Endothelial cell (in vitro differentiated cells): ENCODE measurements at regions not wholly inside any gene's neighbourhood (a gene's known extent, or its start where the extent isn't known, plus 50 kb on each side); places are given as distances from the start of the nearest gene placed in this dataset.

ENCODE experiments used
- DNase-seq: peaks from one replicate; pipeline ENCODE4 v3.0.0; 2021; ENCODE audit warnings: low spot score
- H3K27ac Mint-ChIP-seq: one replicate; pipeline ENCODE4 v1.8.0; 2021; ENCODE audit warnings: mixed read lengths, inconsistent platforms; ENCODE audit not compliant: unreplicated experiment
- H3K27me3 Mint-ChIP-seq: one replicate; pipeline ENCODE4 v1.8.0; 2021; ENCODE audit warnings: mild to moderate bottlenecking, moderate library complexity, mixed read lengths, inconsistent platforms; ENCODE audit not compliant: unreplicated experiment
- H3K36me3 Mint-ChIP-seq: one replicate; pipeline ENCODE4 v1.8.0; 2021; ENCODE audit warnings: mild to moderate bottlenecking, low read depth, mixed read lengths, inconsistent platforms; ENCODE audit not compliant: unreplicated experiment
- H3K4me1 Mint-ChIP-seq: one replicate; pipeline ENCODE4 v1.8.0; 2021; ENCODE audit warnings: mild to moderate bottlenecking, mixed read lengths, inconsistent platforms; ENCODE audit not compliant: unreplicated experiment
- H3K4me3 Mint-ChIP-seq: one replicate; pipeline ENCODE4 v1.8.0; 2021; ENCODE audit warnings: mild to moderate bottlenecking, mixed read lengths, inconsistent platforms; ENCODE audit not compliant: unreplicated experiment
- H3K9me3 Mint-ChIP-seq: one replicate; pipeline ENCODE4 v1.8.0; 2021; ENCODE audit warnings: mixed read lengths, inconsistent platforms; ENCODE audit not compliant: unreplicated experiment
- TF ChIP-seq, protein P1 (sequence below): fragments of 200-600 bp; sonication (generic); IDR thresholded peaks from one replicate; pipeline ENCODE4 v1.5.0; 2021; ENCODE audit warnings: antibody characterized with exemption; ENCODE audit not compliant: unreplicated experiment

DNA sequence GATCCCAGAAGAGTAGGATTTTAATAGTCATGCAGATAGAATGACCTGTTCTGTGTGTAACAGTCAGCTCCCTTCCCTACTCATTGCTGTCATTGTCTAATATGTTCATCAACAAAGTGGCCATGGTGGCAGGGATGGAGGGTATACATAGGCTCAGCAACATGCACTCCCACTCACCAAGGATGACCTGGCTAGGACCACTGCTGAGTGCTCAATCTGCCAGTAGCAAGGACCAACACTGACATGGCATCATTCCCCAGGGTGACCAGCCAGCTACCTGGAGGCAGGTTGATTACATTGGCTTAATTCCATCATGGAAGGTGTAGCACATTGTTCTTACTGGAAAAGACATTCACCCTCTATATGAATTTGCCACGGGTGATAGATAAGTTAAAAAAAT, 401.7 kb upstream of the CELF4 start:
- H3K4me1 Mint-ChIP-seq = no peaks in the 10 kb centered on the region
- H3K27me3 Mint-ChIP-seq = no peaks in the 10 kb centered on the region
- H3K36me3 Mint-ChIP-seq = no peaks in the 10 kb centered on the region
- TF ChIP-seq, protein P1, sequence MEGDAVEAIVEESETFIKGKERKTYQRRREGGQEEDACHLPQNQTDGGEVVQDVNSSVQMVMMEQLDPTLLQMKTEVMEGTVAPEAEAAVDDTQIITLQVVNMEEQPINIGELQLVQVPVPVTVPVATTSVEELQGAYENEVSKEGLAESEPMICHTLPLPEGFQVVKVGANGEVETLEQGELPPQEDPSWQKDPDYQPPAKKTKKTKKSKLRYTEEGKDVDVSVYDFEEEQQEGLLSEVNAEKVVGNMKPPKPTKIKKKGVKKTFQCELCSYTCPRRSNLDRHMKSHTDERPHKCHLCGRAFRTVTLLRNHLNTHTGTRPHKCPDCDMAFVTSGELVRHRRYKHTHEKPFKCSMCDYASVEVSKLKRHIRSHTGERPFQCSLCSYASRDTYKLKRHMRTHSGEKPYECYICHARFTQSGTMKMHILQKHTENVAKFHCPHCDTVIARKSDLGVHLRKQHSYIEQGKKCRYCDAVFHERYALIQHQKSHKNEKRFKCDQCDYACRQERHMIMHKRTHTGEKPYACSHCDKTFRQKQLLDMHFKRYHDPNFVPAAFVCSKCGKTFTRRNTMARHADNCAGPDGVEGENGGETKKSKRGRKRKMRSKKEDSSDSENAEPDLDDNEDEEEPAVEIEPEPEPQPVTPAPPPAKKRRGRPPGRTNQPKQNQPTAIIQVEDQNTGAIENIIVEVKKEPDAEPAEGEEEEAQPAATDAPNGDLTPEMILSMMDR = no peak
- no peak for DNase-seq
- H3K27ac Mint-ChIP-seq = no peak overlapping the region
- H3K4me3 Mint-ChIP-seq = no peak overlapping the region
- H3K9me3 Mint-ChIP-seq = no peaks in the 10 kb centered on the region

DNA sequence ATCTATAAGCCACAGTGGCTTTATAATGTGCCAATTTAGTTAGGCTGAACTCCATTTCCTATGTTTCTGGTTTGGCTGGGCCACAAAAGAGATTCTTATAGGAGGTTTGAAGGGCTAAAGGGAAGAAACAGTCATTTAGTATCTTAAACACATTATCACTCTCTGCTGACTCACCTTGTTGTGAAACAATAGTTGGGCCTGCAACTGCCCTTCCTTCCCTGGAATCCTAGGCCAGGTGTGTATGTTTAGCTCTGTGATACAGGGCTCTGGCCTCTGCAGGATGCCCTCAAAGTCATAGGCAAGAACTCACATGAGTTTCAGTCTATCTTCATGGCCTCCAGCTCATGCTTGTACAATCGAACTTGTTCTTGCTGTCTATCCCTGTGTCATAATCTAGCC, 400.0 kb upstream of the CELF4 start:
- peaks cover 5% of the 10 kb centered on the region for H3K27me3 Mint-ChIP-seq
- no peaks in the 10 kb centered on the region for H3K4me1 Mint-ChIP-seq
- H3K4me3 Mint-ChIP-seq = no peak overlapping the region
- no peak overlapping the region for H3K27ac Mint-ChIP-seq
- no peak for DNase-seq
- H3K36me3 Mint-ChIP-seq = no peaks in the 10 kb centered on the region
- TF ChIP-seq, protein P1 = no peak
- no peaks in the 10 kb centered on the region for H3K9me3 Mint-ChIP-seq

DNA sequence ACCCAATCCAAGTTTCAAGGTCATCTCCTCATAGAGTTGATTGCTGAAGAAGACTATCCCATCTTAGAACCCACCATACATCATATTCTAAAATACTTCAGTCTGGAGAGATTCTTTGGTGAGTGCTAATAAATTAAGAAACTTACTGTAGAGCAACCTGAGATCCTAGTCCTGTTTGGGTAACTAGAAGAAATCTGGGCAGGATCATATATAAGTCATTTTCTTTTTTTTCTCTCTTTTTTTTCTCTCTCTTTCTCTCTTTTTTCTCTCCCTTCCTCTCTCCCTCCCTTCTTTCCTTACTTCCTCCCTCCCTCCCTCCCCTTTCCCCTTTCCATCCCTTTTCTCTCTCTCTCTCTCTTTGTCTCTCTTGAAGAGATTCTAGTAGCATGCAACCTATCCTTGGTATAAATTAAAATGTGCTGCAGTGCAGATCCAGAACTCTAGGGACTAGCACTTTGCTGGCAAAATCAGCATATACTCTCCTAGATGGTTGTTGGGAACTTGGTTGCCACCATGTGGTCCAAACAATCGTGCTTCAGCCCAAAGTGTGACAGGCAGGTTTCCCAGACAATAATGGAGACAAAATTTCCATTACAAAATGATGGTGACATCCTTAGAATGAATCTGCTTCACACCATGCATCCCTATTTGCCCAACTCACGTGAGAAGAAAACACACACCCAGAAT, 399.4 kb upstream of the CELF4 start:
- DNase-seq = no peak
- no peaks in the 10 kb centered on the region for H3K36me3 Mint-ChIP-seq
- H3K27ac Mint-ChIP-seq = no peak overlapping the region
- no peaks in the 10 kb centered on the region for H3K4me1 Mint-ChIP-seq
- no peaks in the 10 kb centered on the region for H3K9me3 Mint-ChIP-seq
- TF ChIP-seq, protein P1 = no peak
- no peak overlapping the region for H3K4me3 Mint-ChIP-seq
- peaks cover 6% of the 10 kb centered on the region for H3K27me3 Mint-ChIP-seq

DNA sequence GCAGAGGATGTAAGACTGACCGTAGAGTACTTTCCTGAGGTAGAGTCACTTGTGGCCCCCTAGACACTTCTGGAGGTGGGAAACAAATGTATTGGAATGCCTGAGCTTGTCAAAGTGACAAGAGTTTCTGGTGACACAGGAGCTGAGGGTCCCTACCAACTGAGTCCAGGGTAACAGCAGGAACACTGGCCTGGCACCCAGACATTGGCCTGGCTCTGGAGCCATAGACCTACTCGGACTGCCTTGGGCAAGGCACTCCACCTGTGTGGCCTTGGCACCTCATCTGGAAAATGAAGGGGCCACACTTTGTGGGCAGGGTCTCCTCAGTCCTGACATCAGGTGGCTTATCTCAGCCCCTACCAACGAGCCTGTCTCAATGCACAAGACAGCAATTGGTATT, 398.2 kb upstream of the CELF4 start:
- no peaks in the 10 kb centered on the region for H3K36me3 Mint-ChIP-seq
- H3K4me1 Mint-ChIP-seq = no peaks in the 10 kb centered on the region
- DNase-seq = no peak
- H3K27ac Mint-ChIP-seq = no peak overlapping the region
- no peak overlapping the region for H3K4me3 Mint-ChIP-seq
- H3K9me3 Mint-ChIP-seq = no peaks in the 10 kb centered on the region
- peaks cover 6% of the 10 kb centered on the region for H3K27me3 Mint-ChIP-seq
- TF ChIP-seq, protein P1 = no peak

GRCh38 chr18:37962316-37962966, 396.8 kb upstream of the CELF4 start:
- no peak overlapping the region for H3K27ac Mint-ChIP-seq
- TF ChIP-seq, protein P1 = no peak
- peaks cover 6% of the 10 kb centered on the region for H3K27me3 Mint-ChIP-seq
- no peak overlapping the region for H3K4me3 Mint-ChIP-seq
- H3K4me1 Mint-ChIP-seq = no peaks in the 10 kb centered on the region
- DNase-seq = no peak
- H3K36me3 Mint-ChIP-seq = no peaks in the 10 kb centered on the region
- H3K9me3 Mint-ChIP-seq = no peaks in the 10 kb centered on the region
